Fibroblast of skin of right biceps (primary cell): ENCODE measurements at regions not wholly inside any gene's neighbourhood (a gene's known extent, or its start where the extent isn't known, plus 50 kb on each side); places are given as distances from the start of the nearest gene placed in this dataset.
A peak's percentile ranks its signal among the peaks of the same experiment; 100 is the strongest.
"Not testable (repeated sequence)": the region's sequence is repeated elsewhere in the genome, so short reads cannot be mapped to it uniquely, and the experiment has no call there.

Experiments
- DNase-seq: peaks from one replicate; pipeline ENCODE4 v3.0.0-alpha.2; 2013

GRCh38 chr2:236417150-236417549, 152.5 kb upstream of the ACKR3 start:
- no peak for DNase-seq

GRCh38 chr2:236430584-236430983, 139.0 kb upstream of the ACKR3 start:
- DNase-seq = no peak

- no peak for DNase-seq
Measured at GRCh38 chr2:236434593-236434992, 135.0 kb upstream of the ACKR3 start.

- DNase-seq = no peak
Measured at GRCh38 chr2:236440110-236440881, 129.3 kb upstream of the ACKR3 start.

GRCh38 chr2:236444187-236444586, 125.4 kb upstream of the ACKR3 start:
- no peak for DNase-seq

DNA sequence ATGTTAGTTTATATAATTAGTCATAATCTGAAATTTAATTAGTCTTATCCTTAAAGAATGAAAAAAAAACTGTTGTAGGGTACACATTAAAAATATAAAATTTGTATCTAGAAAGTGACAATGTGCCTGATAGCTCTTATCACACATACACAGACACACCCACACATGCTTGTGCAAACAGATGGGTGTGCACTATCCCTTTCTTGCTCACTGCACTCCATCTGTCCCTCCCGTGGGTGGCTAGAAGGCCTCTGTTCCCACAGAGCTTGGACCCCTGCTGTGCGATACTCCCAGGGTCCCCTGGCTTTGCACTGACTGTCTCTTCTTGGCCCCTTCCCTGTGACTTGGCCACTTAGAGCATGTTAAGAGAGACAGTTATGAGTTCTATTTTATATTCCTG, 123.9 kb upstream of the ACKR3 start:
- DNase-seq = no peak

DNA sequence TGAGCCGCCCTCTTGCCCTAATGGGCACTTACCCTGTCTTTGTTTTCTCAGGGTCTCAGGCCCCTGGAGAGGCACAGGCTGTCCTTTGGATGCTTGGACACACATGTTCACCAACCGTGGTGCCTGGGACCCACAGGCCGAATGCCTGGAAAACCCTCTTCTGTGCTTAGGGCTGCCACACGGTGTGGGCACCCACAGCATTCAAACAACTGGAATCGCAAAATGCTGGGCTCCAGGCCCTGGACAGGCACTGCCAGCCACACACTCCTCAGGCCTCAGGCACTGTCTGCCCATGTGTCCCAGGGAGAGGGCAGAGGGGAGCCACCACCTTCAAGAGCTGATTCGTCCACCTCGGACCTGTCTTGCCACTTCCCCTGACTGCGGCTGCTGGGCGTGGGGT, 123.1 kb upstream of the ACKR3 start:
- DNase-seq = no peak

DNA sequence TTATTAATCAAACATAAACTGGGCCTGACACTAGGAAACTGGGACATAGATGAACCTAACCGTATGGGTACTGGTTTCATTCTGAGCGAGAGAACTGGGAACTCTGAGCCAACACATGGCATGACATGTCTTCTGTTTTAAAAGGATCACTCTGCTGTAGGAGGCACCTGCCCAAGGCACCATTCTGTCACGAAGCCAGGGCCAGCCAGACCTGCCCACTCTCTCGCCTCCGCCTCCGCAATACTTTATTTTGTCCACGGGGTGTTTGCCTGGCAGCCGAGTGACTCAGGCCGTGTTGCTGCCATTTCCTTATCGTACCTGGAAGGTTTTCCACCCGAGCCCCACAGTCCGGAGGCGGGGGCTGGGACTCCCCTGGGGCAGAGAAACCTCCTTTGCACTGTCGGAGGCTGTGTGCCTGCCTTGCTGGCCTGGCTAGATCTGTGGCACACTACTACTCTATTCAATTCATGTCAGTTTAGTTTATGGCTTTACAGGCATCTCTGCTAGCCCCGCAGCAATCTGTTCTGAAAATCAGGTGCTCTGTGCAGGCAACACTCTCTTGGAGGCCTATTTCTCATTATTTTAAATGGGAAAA, 120.4 kb upstream of the ACKR3 start:
- DNase-seq = no peak

- DNase-seq = peak; percentile 3
Measured at GRCh38 chr2:236452238-236452637, 117.4 kb upstream of the ACKR3 start.

- DNase-seq = no peak
Measured at GRCh38 chr2:236454076-236454475, 115.5 kb upstream of the ACKR3 start.

- DNase-seq = no peak
Measured at GRCh38 chr2:236459393-236459792, 110.2 kb upstream of the ACKR3 start.

GRCh38 chr2:236464140-236464539, 105.5 kb upstream of the ACKR3 start:
- peak; percentile 2 for DNase-seq

- DNase-seq = no peak
Measured at GRCh38 chr2:236472720-236473495, 96.7 kb upstream of the ACKR3 start.

GRCh38 chr2:236473691-236474090, 95.9 kb upstream of the ACKR3 start:
- peak; percentile 30 for DNase-seq

DNA sequence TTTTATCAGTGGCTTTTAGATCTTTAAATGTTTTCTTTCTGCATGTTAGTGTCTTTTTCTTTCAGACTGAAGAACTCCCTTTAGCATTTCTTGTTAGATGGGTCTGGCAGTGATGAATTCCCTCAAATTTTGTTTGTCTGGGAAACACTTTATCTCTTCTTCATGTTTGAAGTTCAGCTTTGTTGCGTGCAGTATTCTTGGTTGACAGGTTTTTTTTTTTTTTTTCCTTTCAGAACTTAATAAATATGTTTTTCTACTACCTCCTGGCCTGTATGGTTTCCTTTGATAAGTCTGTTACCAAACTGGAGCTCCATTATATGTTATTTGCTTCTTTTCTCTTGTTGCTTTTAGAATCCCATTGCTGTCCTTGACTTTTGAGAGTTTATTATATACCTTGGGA, 89.8 kb upstream of the ACKR3 start:
- no peak for DNase-seq

- DNase-seq = no peak
Measured at GRCh38 chr2:236483102-236483501, 86.5 kb upstream of the ACKR3 start.

- DNase-seq = no peak
Measured at GRCh38 chr2:236485519-236485918, 84.1 kb upstream of the ACKR3 start.

- not testable (repeated sequence) for DNase-seq
Measured at GRCh38 chr2:236489083-236489482, 80.5 kb upstream of the ACKR3 start.

DNA sequence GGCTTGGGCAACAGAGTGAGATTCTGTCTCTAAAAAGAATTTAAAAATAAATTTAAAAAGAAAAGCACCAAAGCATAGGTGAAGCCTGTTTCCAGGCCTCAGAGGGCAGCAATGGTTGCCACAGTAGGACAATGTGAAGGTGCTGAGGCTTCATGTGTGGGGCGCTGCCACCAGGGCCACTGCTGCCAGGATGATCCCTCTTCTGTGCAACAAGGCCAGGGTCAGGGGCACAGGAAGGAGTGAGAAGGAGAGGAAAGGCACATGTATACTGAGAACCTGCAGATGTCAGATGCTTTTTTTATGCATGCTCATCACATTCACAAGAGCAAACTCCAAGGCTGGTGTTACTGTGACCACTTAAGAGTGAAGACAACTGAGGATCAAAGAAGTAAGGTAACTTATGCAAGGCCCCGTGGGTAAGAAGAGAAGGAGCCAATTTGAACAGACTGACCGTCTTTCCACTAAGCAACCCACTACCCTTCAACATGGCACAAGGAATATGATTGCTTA, 79.7 kb upstream of the ACKR3 start:
- DNase-seq = no peak

DNA sequence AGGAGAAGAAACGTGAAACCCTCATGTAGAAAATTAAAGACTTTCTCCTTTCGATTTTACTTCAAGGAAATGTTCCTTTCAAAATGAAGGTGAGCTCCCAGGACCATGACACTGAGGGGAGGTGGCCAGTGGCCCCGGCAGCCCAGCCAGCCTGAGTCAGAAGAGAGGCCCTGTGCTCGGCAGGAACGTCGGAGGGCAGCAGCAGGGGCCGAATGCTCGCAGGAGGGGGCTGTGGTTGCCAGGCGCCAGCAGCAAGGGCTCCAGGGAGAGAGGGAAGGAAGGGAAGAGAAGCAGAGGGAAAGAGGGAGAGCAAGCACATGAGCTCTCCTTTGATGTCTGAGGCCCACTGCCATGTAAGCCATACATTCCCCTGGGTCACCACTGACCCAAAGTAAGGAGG, 73.3 kb upstream of the ACKR3 start:
- DNase-seq = no peak

DNA sequence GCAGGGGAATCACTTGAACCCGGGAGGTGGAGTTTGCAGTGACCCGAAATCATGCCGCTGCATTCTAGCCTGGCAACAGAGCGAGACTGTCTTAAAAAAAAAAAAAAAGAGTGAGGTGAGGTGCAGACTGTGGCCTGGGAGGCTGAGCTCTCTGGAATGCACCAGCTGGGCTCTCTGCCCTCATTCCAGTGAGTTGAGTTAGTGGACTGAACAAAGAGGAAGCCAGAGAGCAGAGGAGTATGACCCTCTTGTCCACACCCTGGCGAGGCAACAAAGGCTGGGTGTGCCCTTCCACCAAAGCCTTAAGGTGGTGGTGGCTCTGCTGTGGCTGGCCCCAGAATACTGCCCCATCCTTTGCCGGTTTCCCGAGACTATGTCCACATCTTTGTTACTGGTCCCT, 71.3 kb upstream of the ACKR3 start:
- DNase-seq = peak; percentile 51

GRCh38 chr2:236499691-236500578, 69.7 kb upstream of the ACKR3 start:
- DNase-seq = peak; percentile 22

DNA sequence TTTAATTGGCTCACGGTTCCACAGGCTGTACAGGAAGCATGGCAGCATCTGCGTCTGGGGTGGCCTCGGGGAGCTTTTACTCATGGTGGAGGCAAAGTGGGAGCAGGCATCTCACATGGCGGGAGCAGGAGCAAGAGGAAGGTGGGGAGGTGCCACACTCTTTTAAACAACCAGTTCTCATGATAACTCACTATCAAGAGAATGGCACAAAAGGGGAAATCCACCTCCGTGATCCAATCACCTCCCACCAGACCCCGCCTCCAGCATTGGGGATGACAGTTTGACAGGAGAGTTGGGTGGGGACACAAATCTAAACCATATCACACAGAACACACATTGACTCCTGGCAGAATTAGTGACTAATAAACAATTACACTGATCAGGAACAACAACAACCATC, 68.6 kb upstream of the ACKR3 start:
- no peak for DNase-seq
